ENCODE measurements at regions not wholly inside any gene's neighbourhood (a gene's known extent, or its start where the extent isn't known, plus 50 kb on each side); places are given as distances from the start of the nearest gene placed in this dataset.

GRCh38 chr3:150269526-150269925 lies 138.6 kb upstream of the TSC22D2 start:
- no peak for DNase-seq
- Histone ChIP-seq H3K27ac (ENCODE audit: low read depth in 2 of 2, low read length in 2 of 2) (no peak overlapping the region), H3K4me1 (ENCODE audit: control insufficient read depth in 2 of 3, insufficient read depth in 2 of 3, low read depth in 1 of 3, low read length in 3 of 3) (peaks cover 0 to 8% (median 0%) of the 10 kb centered on the region in 3 donors), H3K9ac (ENCODE audit: low read length in 3 of 3) (no peak overlapping the region), H3K4me3 (ENCODE audit: low read length in 3 of 3) (no peak overlapping the region), H3K36me3 (ENCODE audit: control insufficient read depth in 2 of 3, insufficient read depth in 3 of 3, low read length in 3 of 3) (no peaks in the 10 kb centered on the region), H3K27me3 (ENCODE audit: control insufficient read depth, insufficient read depth, low read length) (no peaks in the 10 kb centered on the region), H3K9me3 (ENCODE audit: control insufficient read depth in 2 of 3, insufficient read depth in 1 of 3, low read length in 3 of 3) (no peaks in the 10 kb centered on the region)
- intact Hi-C loops (cut with DNase I), result no loop called here
- TF ChIP-seq CTCF (IDR thresholded peaks at IDR 0.05; ENCODE audit: borderline replicate concordance, extremely low read depth, insufficient read depth), result no peak
- no peak for FAIRE-seq

GRCh38 chr3:150268426-150269391 lies 139.4 kb upstream of the TSC22D2 start:
- FAIRE-seq (no peak), DNase-seq (peak in 3 of 5 donors; percentile 52 to 92 (median 82))
- TF ChIP-seq CTCF (IDR thresholded peaks at IDR 0.05; ENCODE audit: borderline replicate concordance, extremely low read depth, insufficient read depth), result no peak
- H3K27me3 ChIP-seq (ENCODE audit: control insufficient read depth, insufficient read depth, low read length), result no peaks in the 10 kb centered on the region
- intact Hi-C loops (cut with DNase I), result no loop called here
- H3K9me3 ChIP-seq (ENCODE audit: control insufficient read depth in 2 of 3, insufficient read depth in 1 of 3, low read length in 3 of 3), result no peaks in the 10 kb centered on the region
- no peak overlapping the region for H3K4me3 ChIP-seq (ENCODE audit: low read length in 3 of 3)
- H3K4me1 ChIP-seq (ENCODE audit: control insufficient read depth in 2 of 3, insufficient read depth in 2 of 3, low read depth in 1 of 3, low read length in 3 of 3), result peaks cover 0 to 8% (median 0%) of the 10 kb centered on the region in 3 donors
- H3K36me3 ChIP-seq (ENCODE audit: control insufficient read depth in 2 of 3, insufficient read depth in 3 of 3, low read length in 3 of 3), result no peaks in the 10 kb centered on the region
- H3K27ac ChIP-seq (ENCODE audit: low read depth in 2 of 2, low read length in 2 of 2), result no peak overlapping the region
- H3K9ac ChIP-seq (ENCODE audit: low read length in 3 of 3), result no peak overlapping the region

- FAIRE-seq, result no peak
- H3K4me1 ChIP-seq (ENCODE audit: control insufficient read depth in 2 of 3, insufficient read depth in 2 of 3, low read depth in 1 of 3, low read length in 3 of 3), result peaks cover 0 to 8% (median 0%) of the 10 kb centered on the region in 3 donors
- H3K4me3 ChIP-seq (ENCODE audit: low read length in 3 of 3), result no peak overlapping the region
- H3K36me3 ChIP-seq (ENCODE audit: control insufficient read depth in 2 of 3, insufficient read depth in 3 of 3, low read length in 3 of 3), result no peaks in the 10 kb centered on the region
- intact Hi-C loops (cut with DNase I), result no loop called here
- H3K27me3 ChIP-seq (ENCODE audit: control insufficient read depth, insufficient read depth, low read length), result no peaks in the 10 kb centered on the region
- no peaks in the 10 kb centered on the region for H3K9me3 ChIP-seq (ENCODE audit: control insufficient read depth in 2 of 3, insufficient read depth in 1 of 3, low read length in 3 of 3)
- H3K9ac ChIP-seq (ENCODE audit: low read length in 3 of 3), result no peak overlapping the region
- peak in 2 of 5 donors; percentile 45 to 48 for DNase-seq
- no peak for TF ChIP-seq CTCF (IDR thresholded peaks at IDR 0.05; ENCODE audit: borderline replicate concordance, extremely low read depth, insufficient read depth)
- no peak overlapping the region for H3K27ac ChIP-seq (ENCODE audit: low read depth in 2 of 2, low read length in 2 of 2)
These were observed 140.8 kb upstream of the TSC22D2 start for GRCh38 chr3:150267288-150267687.

Measured in kidney (tissue), 13 donors.